ENCODE measurements at regions not wholly inside any gene's neighbourhood (a gene's known extent, or its start where the extent isn't known, plus 50 kb on each side); places are given as distances from the start of the nearest gene placed in this dataset.

DNA sequence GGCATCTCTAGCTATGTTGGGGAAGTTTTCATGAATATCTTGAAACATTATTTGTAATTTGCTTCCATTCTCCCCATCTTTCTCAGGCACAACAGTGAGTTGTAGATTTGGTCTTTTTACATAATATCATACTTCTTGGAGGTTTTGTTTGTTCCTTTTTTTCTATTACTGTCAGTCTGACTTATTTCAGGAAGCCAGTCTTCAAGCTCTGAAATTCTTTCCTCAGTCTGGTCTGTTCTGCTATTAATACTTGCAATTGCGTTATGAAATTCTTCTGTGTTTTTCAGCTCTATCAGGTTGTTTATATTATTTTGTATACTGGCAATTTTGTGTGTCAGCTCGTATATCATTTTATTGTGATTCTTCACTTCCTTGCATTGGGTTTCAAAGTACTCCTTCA is 424.6 kb upstream of the PTBP2 start:
- POLR2A ChIA-PET, result interaction anchor here (0.5 kb wide), 1 partner anchor 12 kb away, joined by 3 read pairs; no protein-coding TSS in a partner anchor
- no peak overlapping the region for H3K4me3 Mint-ChIP-seq
- no peaks in the 10 kb centered on the region for H3K27me3 Mint-ChIP-seq
- CTCF ChIA-PET, result no interaction called here
- H3K4me1 Mint-ChIP-seq, result no peaks in the 10 kb centered on the region
- DNase-seq, result no peak
- H3K9me3 Mint-ChIP-seq, result peaks cover 6% of the 10 kb centered on the region
- no peak overlapping the region for H3K27ac Mint-ChIP-seq
- H3K36me3 Mint-ChIP-seq (ENCODE audit: low read depth), result no peaks in the 10 kb centered on the region

DNA sequence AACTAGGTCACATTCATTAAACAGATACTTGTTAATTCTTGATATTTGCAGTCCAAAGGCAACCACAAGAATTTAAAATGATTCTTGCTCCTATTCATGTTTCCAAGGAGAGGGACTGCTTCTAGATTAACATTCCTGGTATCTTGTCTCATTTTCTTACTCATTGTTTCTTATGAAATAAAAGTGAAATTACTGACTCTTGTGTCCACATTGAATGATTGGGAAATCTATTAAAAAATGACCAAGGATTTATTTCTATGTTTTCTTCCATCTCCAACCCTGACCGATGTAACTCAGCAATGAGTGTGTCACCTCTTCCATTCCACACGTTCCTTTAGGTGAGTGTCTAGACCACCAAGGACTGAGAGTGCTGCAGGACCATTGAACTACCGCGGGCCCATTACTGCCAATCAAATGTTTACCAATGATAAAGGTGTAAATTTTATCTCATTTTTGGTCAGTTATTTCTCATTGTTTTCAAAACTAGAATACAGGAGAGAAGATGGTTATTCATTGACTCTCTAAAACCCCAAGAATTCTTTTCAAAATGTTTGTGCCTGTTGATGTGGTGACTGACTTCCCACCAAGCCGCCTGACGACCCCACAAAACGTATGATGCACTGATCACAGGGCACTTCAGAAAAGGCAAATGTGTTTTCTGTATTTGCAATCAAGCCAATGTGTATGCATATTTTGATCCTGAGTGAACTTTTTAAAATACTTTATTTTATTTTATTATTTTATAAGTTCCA is 414.6 kb upstream of the PTBP2 start:
- no peak for DNase-seq
- Mint-ChIP-seq H3K9me3 (peaks cover under 1% of the 10 kb centered on the region), H3K4me1 (no peaks in the 10 kb centered on the region), H3K27ac (no peak overlapping the region), H3K36me3 (ENCODE audit: low read depth) (no peaks in the 10 kb centered on the region), H3K4me3 (no peak overlapping the region), H3K27me3 (no peaks in the 10 kb centered on the region)
- POLR2A ChIA-PET, result no interaction called here
- CTCF ChIA-PET, result no interaction called here

DNA sequence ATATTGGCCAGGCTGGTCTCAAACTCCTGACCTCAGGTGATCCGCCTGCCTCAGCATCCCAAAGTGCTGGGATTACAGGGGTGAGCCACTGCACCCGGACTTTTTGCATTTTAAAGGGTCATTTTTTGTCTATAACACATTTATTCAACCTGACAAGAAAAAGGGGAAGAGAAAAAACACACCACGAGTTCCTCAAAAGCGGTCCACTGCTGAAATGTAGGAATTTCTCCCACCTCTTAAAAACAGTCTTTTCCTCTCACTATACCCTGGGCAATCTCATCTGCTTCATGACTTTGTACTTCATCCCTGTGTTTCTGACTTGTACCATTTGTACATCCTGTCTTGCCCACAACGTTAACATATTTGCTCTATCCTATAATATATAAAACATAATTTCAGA is 413.3 kb upstream of the PTBP2 start:
- ChIA-PET POLR2A (no interaction called here), CTCF (no interaction called here)
- no peaks in the 10 kb centered on the region for H3K9me3 Mint-ChIP-seq

DNA sequence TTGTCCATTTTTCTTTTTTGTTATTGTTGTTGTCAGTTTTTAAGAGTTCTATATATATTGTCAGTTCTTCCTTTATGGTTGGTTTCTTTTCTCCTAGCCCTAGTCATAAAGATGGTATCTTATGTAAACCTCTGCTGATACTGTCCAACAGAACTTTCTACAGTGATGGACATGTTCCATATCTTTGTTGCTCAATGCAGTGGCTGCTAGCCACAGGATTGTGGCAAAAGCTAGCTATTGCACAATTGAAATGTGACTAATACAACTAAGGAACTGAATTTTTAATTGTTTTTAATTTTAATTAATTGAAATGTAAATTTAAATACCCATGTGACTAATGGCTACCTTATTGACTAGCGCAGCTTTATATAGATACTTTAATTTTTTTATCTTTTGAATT is 411.8 kb upstream of the PTBP2 start:
- H3K27ac Mint-ChIP-seq, result no peak overlapping the region
- no peak overlapping the region for H3K4me3 Mint-ChIP-seq
- POLR2A ChIA-PET, result no interaction called here
- H3K9me3 Mint-ChIP-seq, result no peaks in the 10 kb centered on the region
- H3K36me3 Mint-ChIP-seq (ENCODE audit: low read depth), result no peaks in the 10 kb centered on the region
- H3K4me1 Mint-ChIP-seq, result no peaks in the 10 kb centered on the region
- no peak for DNase-seq
- H3K27me3 Mint-ChIP-seq, result no peaks in the 10 kb centered on the region
- CTCF ChIA-PET, result no interaction called here

More for the DNA sequence above, 413.3 kb upstream of the PTBP2 start:
- no peak for DNase-seq
- Mint-ChIP-seq H3K36me3 (ENCODE audit: low read depth) (no peaks in the 10 kb centered on the region), H3K4me1 (no peaks in the 10 kb centered on the region), H3K27ac (no peak overlapping the region), H3K4me3 (no peak overlapping the region), H3K27me3 (no peaks in the 10 kb centered on the region)

DNA sequence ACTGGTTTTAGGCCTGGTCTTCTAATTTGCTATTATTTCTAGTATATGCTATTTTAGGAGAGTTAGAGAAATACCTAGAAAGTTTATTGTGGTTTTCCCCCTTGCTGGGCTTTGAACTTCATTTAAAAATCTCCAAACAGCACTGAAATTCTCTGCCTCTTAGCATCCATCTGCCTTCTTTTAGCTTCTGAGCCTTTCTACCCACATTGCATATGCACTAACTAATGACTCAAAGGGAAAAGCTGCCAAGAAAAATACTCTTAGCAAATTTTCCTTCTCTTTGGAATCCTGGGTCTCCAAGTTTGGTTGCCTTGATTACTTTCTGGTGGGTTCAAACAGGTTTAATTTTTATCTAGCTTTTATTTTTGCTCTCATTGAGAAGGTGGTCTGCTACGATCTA is 408.4 kb upstream of the PTBP2 start:
- Mint-ChIP-seq H3K9me3 (no peaks in the 10 kb centered on the region), H3K4me3 (no peak overlapping the region), H3K27ac (no peak overlapping the region), H3K4me1 (no peaks in the 10 kb centered on the region), H3K27me3 (no peaks in the 10 kb centered on the region), H3K36me3 (ENCODE audit: low read depth) (no peaks in the 10 kb centered on the region)
- DNase-seq, result no peak
- POLR2A ChIA-PET, result no interaction called here
- CTCF ChIA-PET, result no interaction called here

DNA sequence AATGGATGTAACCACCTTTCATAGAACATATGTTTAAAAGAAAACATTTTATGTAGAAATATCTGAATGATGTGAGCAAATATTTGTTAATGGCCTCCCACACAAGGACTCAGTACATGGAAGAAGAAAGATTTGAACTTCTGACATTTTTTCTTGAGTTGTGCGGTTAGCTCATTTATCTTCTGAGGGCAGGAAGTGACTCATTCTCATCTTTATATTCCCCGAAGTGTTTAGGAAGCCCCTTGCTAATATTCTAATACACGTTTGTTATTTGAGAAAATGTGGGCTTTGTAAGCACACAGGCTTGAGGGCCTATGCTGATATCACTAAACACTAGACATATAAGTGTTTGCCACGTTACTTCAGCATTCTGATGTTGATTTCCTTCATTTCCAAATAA is 392.5 kb upstream of the PTBP2 start:
- ChIA-PET CTCF (no interaction called here), POLR2A (no interaction called here)
- Mint-ChIP-seq H3K27ac (no peak overlapping the region), H3K4me1 (no peaks in the 10 kb centered on the region), H3K36me3 (ENCODE audit: low read depth) (no peaks in the 10 kb centered on the region), H3K4me3 (no peak overlapping the region), H3K9me3 (peaks cover 4% of the 10 kb centered on the region), H3K27me3 (no peaks in the 10 kb centered on the region)
- no peak for DNase-seq

DNA sequence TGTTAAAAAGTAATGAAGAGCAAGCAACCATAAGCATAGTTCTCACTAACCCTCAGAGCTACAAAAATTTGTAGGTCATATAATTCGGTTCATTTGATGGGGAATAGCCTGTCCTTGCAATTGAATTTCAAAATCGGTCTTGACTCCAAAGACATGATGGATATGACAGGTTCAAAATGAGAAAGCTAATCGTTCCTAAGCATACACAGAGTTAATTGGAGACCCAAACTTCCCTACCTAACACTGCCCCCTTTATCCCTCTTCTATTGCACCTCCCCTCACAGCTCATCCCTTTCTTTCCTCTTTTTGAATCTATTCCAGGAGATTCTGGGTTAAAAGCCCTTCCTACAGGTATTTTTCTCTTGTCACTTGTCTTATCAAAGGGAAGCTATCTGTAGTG is 390.0 kb upstream of the PTBP2 start:
- no peaks in the 10 kb centered on the region for H3K27me3 Mint-ChIP-seq
- no peak for DNase-seq
- no peaks in the 10 kb centered on the region for H3K4me1 Mint-ChIP-seq
- H3K36me3 Mint-ChIP-seq (ENCODE audit: low read depth), result no peaks in the 10 kb centered on the region
- H3K9me3 Mint-ChIP-seq, result peaks cover 4% of the 10 kb centered on the region
- POLR2A ChIA-PET, result no interaction called here
- CTCF ChIA-PET, result no interaction called here
- H3K4me3 Mint-ChIP-seq, result no peak overlapping the region
- H3K27ac Mint-ChIP-seq, result no peak overlapping the region

DNA sequence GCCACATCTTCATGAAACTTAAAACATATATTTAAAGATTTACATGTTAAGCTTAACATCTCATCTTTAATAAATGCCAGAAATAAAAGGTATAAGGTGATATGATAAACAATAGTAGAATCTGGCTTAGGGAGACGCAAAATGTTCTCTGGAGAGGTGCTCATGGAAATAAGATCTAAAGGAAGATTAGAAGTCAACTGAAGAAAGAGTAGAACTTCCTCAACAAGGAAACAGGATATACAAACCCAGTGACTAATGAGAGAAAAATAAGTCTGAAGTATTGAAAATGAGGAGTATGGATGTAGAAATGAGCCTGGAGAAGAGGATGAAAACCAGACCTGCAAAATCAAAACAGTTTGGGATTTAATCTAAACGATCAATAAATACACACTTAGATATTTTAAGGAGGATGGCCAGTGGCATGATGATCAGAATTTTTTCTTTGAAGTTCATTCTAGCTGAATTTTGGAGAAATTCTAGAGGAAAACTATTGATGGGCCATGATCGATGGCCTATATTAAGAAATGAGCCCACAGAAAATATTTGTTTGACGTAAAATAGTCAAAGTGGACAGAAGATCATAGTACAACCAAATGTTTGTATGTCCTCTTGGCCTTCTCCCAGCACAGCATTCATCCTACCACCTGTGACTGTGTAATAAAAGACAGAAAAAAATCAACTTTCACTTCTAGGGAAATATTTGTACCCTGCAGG is 387.9 kb upstream of the PTBP2 start:
- H3K27me3 Mint-ChIP-seq, result no peaks in the 10 kb centered on the region
- H3K9me3 Mint-ChIP-seq, result peaks cover 6% of the 10 kb centered on the region
- no peak overlapping the region for H3K27ac Mint-ChIP-seq
- H3K36me3 Mint-ChIP-seq (ENCODE audit: low read depth), result no peaks in the 10 kb centered on the region
- no peak for DNase-seq
- no peaks in the 10 kb centered on the region for H3K4me1 Mint-ChIP-seq
- ChIA-PET CTCF (no interaction called here), POLR2A (no interaction called here)
- no peak overlapping the region for H3K4me3 Mint-ChIP-seq

DNA sequence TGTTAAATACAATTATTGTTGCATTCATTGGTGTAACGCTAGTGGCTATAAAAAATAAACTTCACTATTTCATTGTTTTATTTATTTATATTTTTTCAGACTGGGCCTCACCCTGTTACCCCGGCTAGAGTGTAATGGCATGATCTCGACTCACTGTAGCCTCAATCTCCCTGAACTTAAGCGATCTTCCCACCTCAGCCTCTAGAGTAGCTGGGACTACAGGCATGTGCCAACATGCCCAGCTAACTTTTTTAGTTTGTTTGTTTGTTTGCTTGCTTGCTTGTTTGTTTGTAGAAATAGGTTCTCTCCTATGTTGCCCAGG is 387.4 kb upstream of the PTBP2 start:
- Mint-ChIP-seq H3K27me3 (no peaks in the 10 kb centered on the region), H3K36me3 (ENCODE audit: low read depth) (no peaks in the 10 kb centered on the region), H3K4me3 (no peak overlapping the region), H3K4me1 (no peaks in the 10 kb centered on the region), H3K9me3 (peaks cover 6% of the 10 kb centered on the region), H3K27ac (no peak overlapping the region)
- no peak for DNase-seq
- ChIA-PET POLR2A (no interaction called here), CTCF (no interaction called here)

DNA sequence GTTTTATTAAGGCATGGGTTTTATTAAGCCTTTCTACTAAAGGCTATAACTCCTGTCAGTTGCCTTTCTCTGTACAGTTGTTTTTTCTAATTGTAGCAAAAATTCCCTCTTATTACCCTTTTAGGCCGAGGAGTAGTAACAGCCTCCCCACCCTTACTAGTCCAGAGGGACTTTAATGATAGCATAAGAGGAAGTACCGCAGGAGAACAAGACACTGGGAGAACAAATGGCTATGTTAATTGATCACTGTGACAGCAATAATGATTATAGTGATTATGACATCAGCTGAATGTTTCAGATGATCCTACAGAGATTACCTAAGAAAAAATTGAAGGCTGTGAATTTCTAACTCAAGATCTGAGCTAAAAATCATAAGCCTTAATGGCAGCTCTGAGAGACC is 383.0 kb upstream of the PTBP2 start:
- ChIA-PET POLR2A (no interaction called here), CTCF (no interaction called here)
- Mint-ChIP-seq H3K9me3 (peaks cover 2% of the 10 kb centered on the region), H3K4me1 (no peaks in the 10 kb centered on the region), H3K4me3 (no peak overlapping the region), H3K36me3 (ENCODE audit: low read depth) (no peaks in the 10 kb centered on the region), H3K27ac (no peak overlapping the region), H3K27me3 (no peaks in the 10 kb centered on the region)
- no peak for DNase-seq

DNA sequence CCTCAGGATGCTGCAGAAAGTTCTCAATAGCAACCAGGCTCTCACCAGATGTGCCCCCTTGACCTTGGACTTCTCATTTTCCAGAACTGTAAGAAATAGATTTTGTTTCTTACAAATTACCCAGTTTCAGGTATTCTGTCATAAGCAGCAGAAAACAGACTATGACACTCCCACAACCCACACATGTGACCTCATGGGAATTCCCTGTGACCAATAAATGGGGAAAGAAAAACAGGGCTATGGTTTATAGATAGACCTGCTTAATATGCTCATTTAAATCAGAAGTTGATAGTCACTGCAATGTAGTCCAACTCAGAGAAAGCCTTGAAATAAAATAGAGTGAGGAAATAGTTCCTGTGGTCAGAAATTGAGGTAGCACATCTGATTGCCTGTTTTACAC is 380.9 kb upstream of the PTBP2 start:
- POLR2A ChIA-PET, result no interaction called here
- H3K27ac Mint-ChIP-seq, result no peak overlapping the region
- H3K36me3 Mint-ChIP-seq (ENCODE audit: low read depth), result no peaks in the 10 kb centered on the region
- H3K9me3 Mint-ChIP-seq, result peaks cover 6% of the 10 kb centered on the region
- H3K4me1 Mint-ChIP-seq, result no peaks in the 10 kb centered on the region
- H3K27me3 Mint-ChIP-seq, result no peaks in the 10 kb centered on the region
- H3K4me3 Mint-ChIP-seq, result no peak overlapping the region
- CTCF ChIA-PET, result no interaction called here
- no peak for DNase-seq

DNA sequence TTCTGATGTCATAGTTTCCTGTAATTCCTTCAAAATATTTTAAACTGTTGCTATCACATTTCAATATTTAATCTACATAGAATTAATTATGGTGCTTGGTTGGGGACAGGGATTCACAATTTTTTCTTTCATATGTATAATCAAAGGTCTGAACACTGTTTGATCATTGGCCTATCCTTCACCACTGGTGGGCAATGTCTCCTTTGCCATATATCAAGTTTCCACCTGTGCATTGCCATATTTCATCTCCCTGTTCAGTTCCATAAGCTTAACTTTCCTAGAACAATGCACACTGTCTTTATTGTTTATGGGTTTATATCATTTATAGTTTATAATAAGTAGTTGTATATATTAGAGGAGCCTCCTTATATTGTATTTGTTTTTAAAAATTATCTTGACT is 374.9 kb upstream of the PTBP2 start:
- Mint-ChIP-seq H3K4me3 (no peak overlapping the region), H3K27me3 (no peaks in the 10 kb centered on the region), H3K9me3 (peaks cover 5% of the 10 kb centered on the region), H3K4me1 (no peaks in the 10 kb centered on the region), H3K27ac (no peak overlapping the region), H3K36me3 (ENCODE audit: low read depth) (no peaks in the 10 kb centered on the region)
- no peak for DNase-seq
- ChIA-PET POLR2A (no interaction called here), CTCF (no interaction called here)

DNA sequence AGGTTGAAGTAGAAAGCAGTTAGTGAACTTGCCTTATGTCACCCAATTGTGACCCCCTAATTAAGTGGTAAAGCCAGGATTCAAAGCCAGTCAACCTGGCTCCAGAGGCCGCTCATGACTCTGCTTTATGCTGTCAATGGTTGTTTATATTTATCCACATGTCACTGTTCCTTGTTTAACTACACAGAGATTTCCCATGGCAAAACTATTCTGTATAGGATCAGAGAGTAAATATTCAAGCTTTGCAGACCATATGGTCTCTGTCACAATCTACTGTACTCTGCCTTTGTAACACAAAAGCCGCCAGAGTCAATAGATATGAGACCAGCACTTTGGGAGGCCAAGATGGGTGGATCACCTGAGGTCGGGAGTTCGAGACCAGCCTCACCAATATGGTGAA is 371.7 kb upstream of the PTBP2 start:
- Mint-ChIP-seq H3K4me3 (no peak overlapping the region), H3K36me3 (ENCODE audit: low read depth) (no peaks in the 10 kb centered on the region), H3K4me1 (no peaks in the 10 kb centered on the region)

DNA sequence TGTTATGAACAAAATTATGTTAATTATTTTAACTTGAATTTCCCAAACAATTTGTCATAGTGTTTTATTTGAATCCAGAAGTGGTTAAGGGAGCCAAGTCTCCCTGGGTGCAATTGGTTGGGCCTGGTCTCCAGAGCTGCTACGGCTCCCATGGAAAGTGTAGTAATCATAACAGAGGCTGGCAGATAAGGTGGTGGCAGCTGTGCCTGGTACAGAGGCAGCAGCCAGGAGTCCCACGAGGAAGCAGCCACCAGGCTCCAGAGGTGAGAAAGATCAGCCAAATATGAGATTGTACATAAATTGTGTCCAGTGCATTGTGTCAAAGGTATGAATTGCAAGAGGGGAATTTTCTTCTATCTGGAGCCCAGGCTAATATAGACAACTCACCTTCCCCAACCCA is 368.9 kb upstream of the PTBP2 start:
- H3K36me3 Mint-ChIP-seq (ENCODE audit: low read depth), result no peaks in the 10 kb centered on the region
- ChIA-PET POLR2A (no interaction called here), CTCF (no interaction called here)
- H3K9me3 Mint-ChIP-seq, result no peaks in the 10 kb centered on the region
- H3K4me1 Mint-ChIP-seq, result no peaks in the 10 kb centered on the region
- no peak for DNase-seq
- peaks cover 2% of the 10 kb centered on the region for H3K27me3 Mint-ChIP-seq
- H3K27ac Mint-ChIP-seq, result no peak overlapping the region
- no peak overlapping the region for H3K4me3 Mint-ChIP-seq

More for the DNA sequence above, 371.7 kb upstream of the PTBP2 start:
- no peak overlapping the region for H3K27ac Mint-ChIP-seq
- CTCF ChIA-PET, result no interaction called here
- DNase-seq, result no peak
- H3K27me3 Mint-ChIP-seq, result peaks cover 2% of the 10 kb centered on the region
- POLR2A ChIA-PET, result no interaction called here
- no peaks in the 10 kb centered on the region for H3K9me3 Mint-ChIP-seq
